Neutrophil (primary cell): ENCODE measurements at regions not wholly inside any gene's neighbourhood (a gene's known extent, or its start where the extent isn't known, plus 50 kb on each side); places are given as distances from the start of the nearest gene placed in this dataset.
"Not testable (repeated sequence)": the region's sequence is repeated elsewhere in the genome, so short reads cannot be mapped to it uniquely, and the experiment has no call there.

Experiments used
- H3K27ac ChIP-seq: fragments of 200-600 bp; sonication (generic); 2 replicates; pipeline ENCODE4 v1.5.1; 2016; ENCODE audit warnings: mild to moderate bottlenecking, moderate library complexity
- H3K27me3 ChIP-seq: fragments of 200-600 bp; sonication (generic); 2 replicates; pipeline ENCODE4 v1.6.0; 2016; ENCODE audit warnings: mild to moderate bottlenecking
- H3K36me3 ChIP-seq: fragments of 200-600 bp; sonication (generic); 2 replicates; pipeline ENCODE4 v1.5.1; 2017
- H3K4me1 ChIP-seq, 2 experiments: fragments of 200-600 bp in 1 of 2; sonication (generic) in 1 of 2; 1 replicate in 1 of 2; 2 replicates in 1 of 2; pipeline versions ENCODE4 v1.5.1 to v1.6.1; 2013 to 2016; ENCODE audit warnings: low read depth in 1 of 2, low read length in 1 of 2, mild to moderate bottlenecking in 1 of 2, moderate library complexity in 1 of 2; ENCODE audit not compliant: control insufficient read depth in 1 of 2, insufficient read depth in 1 of 2
- H3K4me3 ChIP-seq, 2 experiments: fragments of 200-600 bp in 1 of 2; sonication (generic) in 1 of 2; 1 replicate in 1 of 2; 2 replicates in 1 of 2; pipeline ENCODE4 v1.5.1; 2013 to 2016; ENCODE audit warnings: low read depth in 1 of 2, low read length in 1 of 2, mild to moderate bottlenecking in 1 of 2, moderate library complexity in 1 of 2
- H3K9me3 ChIP-seq: fragments of 200-600 bp; sonication (generic); 2 replicates; pipeline ENCODE4 v1.5.1; 2016
- CTCF ChIP-seq: fragments of 200-600 bp; sonication (generic); IDR thresholded peaks from 2 replicates; pipeline ENCODE4 v1.5.1; 2016; ENCODE audit warnings: antibody characterized with exemption

GRCh38 chr4:1521821-1522361 lies 115.6 kb upstream of the NKX1-1 start:
- Histone ChIP-seq H3K4me3 (no peak overlapping the region), H3K4me1 (no peaks in the 10 kb centered on the region), H3K27ac (no peak overlapping the region), H3K36me3 (no peaks in the 10 kb centered on the region), H3K9me3 (no peaks in the 10 kb centered on the region), H3K27me3 (peaks cover 88% of the 10 kb centered on the region)
- no peak for TF ChIP-seq CTCF

GRCh38 chr4:1520795-1521576 lies 114.7 kb upstream of the NKX1-1 start:
- H3K9me3 ChIP-seq, H3K4me3 ChIP-seq, H3K36me3 ChIP-seq, H3K27ac ChIP-seq, H3K4me1 ChIP-seq: not testable (repeated sequence)
- peaks cover 95% of the 10 kb centered on the region for H3K27me3 ChIP-seq

GRCh38 chr4:1519787-1520661 lies 113.8 kb upstream of the NKX1-1 start:
- Histone ChIP-seq H3K4me1 (no peaks in the 10 kb centered on the region), H3K27ac (no peak overlapping the region), H3K4me3 (no peak overlapping the region), H3K36me3 (no peaks in the 10 kb centered on the region), H3K9me3 (no peaks in the 10 kb centered on the region), H3K27me3 (peaks cover 90% of the 10 kb centered on the region)
- TF ChIP-seq CTCF: no peak

GRCh38 chr4:1518997-1519700 lies 112.9 kb upstream of the NKX1-1 start:
- no peak overlapping the region for H3K27ac ChIP-seq
- no peaks in the 10 kb centered on the region for H3K36me3 ChIP-seq
- no peak for TF ChIP-seq CTCF
- no peaks in the 10 kb centered on the region for H3K4me1 ChIP-seq
- H3K9me3 ChIP-seq: no peaks in the 10 kb centered on the region
- no peak overlapping the region for H3K4me3 ChIP-seq
- peaks cover 88% of the 10 kb centered on the region for H3K27me3 ChIP-seq

GRCh38 chr4:1517592-1518411 lies 111.6 kb upstream of the NKX1-1 start:
- H3K4me1 ChIP-seq: no peaks in the 10 kb centered on the region
- H3K4me3 ChIP-seq: no peak overlapping the region
- H3K27ac ChIP-seq: no peak overlapping the region
- no peaks in the 10 kb centered on the region for H3K36me3 ChIP-seq
- peaks cover 89% of the 10 kb centered on the region for H3K27me3 ChIP-seq
- no peak for TF ChIP-seq CTCF
- no peaks in the 10 kb centered on the region for H3K9me3 ChIP-seq
